ENCODE measurements at regions not wholly inside any gene's neighbourhood (a gene's known extent, or its start where the extent isn't known, plus 50 kb on each side); places are given as distances from the start of the nearest gene placed in this dataset.

GRCh38 chr4:123218981-123219380, 177.6 kb upstream of the SPRY1 start:
- TF ChIP-seq CTCF (IDR thresholded peaks at IDR 0.05) = no peak
- no peak for TF ChIP-seq POLR2A (IDR thresholded peaks at IDR 0.05)

All from testis (tissue), 2 donors.